ENCODE measurements at regions not wholly inside any gene's neighbourhood (a gene's known extent, or its start where the extent isn't known, plus 50 kb on each side); places are given as distances from the start of the nearest gene placed in this dataset.

- no peak for DNase-seq (ENCODE audit: low spot score)
- H3K4me2 ChIP-seq (ENCODE audit: low read depth, low read length), result no peak overlapping the region
- H3K9me3 ChIP-seq (ENCODE audit: low read length), result no peaks in the 10 kb centered on the region
- intact Hi-C loops (cut with micrococcal nuclease; ENCODE audit: unreplicated experiment) (no loop called here), in situ Hi-C loops (cut with HindIII; ENCODE audit: extremely low pct_ligation_motif_present, low pct_unique_long_range_greater_than_20kb) (no loop called here)
- ATAC-seq, result no peak
- H4K20me1 ChIP-seq (ENCODE audit: insufficient read depth, low read length), result 0 out of 2 replicates have a peak, but pooled peaks cover 2% of the 10 kb centered on the region
- no peak overlapping the region for H3K9ac ChIP-seq (ENCODE audit: insufficient read depth, low read depth, low read length)
- H2AFZ ChIP-seq (ENCODE audit: low read length), result no peak overlapping the region
- CTCF ChIA-PET (ENCODE audit: low intra/inter-chr PET ratio, low total read pairs), result no interaction called here
- no peaks in the 10 kb centered on the region for H3K4me1 ChIP-seq (ENCODE audit: insufficient read depth, low read length)
- BruUV-seq (replicated peaks), result no TSS peak
- no peak for FAIRE-seq
- H3K27ac ChIP-seq (ENCODE audit: extremely low read length, insufficient read depth, low read length), result no peak overlapping the region
- no peaks in the 10 kb centered on the region for H3K36me3 ChIP-seq (replicated peaks in 1 of 2; ENCODE audit: control insufficient read depth in 1 of 2, insufficient read depth in 2 of 2, low read length in 2 of 2)
- POLR2A ChIA-PET, result no interaction called here
- no peak overlapping the region for H3K4me3 ChIP-seq (replicated peaks in 1 of 3; ENCODE audit: insufficient read depth in 1 of 3, low read depth in 2 of 3, low read length in 3 of 3)
- TF ChIP-seq MAFG (CRISPR knock-in tag; IDR thresholded peaks at IDR 0.05) (no peak), MNT (IDR thresholded peaks at IDR 0.05) (peak; percentile 77), XBP1 (CRISPR knock-in tag; IDR thresholded peaks at IDR 0.05) (no peak), MAFK (conservative IDR thresholded peaks at IDR 0.05 in 1 of 2, IDR thresholded peaks at IDR 0.05 in 1 of 2; ENCODE audit: low read length in 2 of 2) (peak in 1 of 2 experiments; percentile 17; a peak in 1 of 4 replicates)
- H3K27me3 ChIP-seq (ENCODE audit: control insufficient read depth in 1 of 2, insufficient read depth in 2 of 2, low read length in 2 of 2), result peaks cover 1 to 19% of the 10 kb centered on the region in 2 experiments; a peak in 2 of 5 replicates
- no peaks in the 10 kb centered on the region for H3K79me2 ChIP-seq (ENCODE audit: insufficient read depth, low read length)
- WGBS (ENCODE audit: low lambda C conversion rate), result 23% methylated on average over 15 of the region's 17 CpGs
Observed at GRCh38 chr22:49527611-49528419, 299.9 kb downstream of the BRD1 start.

GRCh38 chr22:49525801-49526535, 301.7 kb downstream of the BRD1 start:
- Histone ChIP-seq H4K20me1 (ENCODE audit: insufficient read depth, low read length) (0 out of 2 replicates have a peak, but pooled peaks cover 2% of the 10 kb centered on the region), H3K4me2 (ENCODE audit: low read depth, low read length) (no peak overlapping the region), H3K36me3 (replicated peaks in 1 of 2; ENCODE audit: control insufficient read depth in 1 of 2, insufficient read depth in 2 of 2, low read length in 2 of 2) (no peaks in the 10 kb centered on the region), H3K27ac (ENCODE audit: extremely low read length, insufficient read depth, low read length) (no peak overlapping the region), H3K4me3 (replicated peaks in 1 of 3; ENCODE audit: insufficient read depth in 1 of 3, low read depth in 2 of 3, low read length in 3 of 3) (no peak overlapping the region), H3K9me3 (ENCODE audit: low read length) (no peaks in the 10 kb centered on the region), H3K4me1 (ENCODE audit: insufficient read depth, low read length) (no peaks in the 10 kb centered on the region), H3K9ac (ENCODE audit: insufficient read depth, low read depth, low read length) (no peak overlapping the region), H3K79me2 (ENCODE audit: insufficient read depth, low read length) (no peaks in the 10 kb centered on the region), H3K27me3 (ENCODE audit: control insufficient read depth in 1 of 2, insufficient read depth in 2 of 2, low read length in 2 of 2) (peaks cover 1 to 24% of the 10 kb centered on the region in 2 experiments; a peak in 2 of 5 replicates), H2AFZ (ENCODE audit: low read length) (no peak overlapping the region)
- no peak for DNase-seq (ENCODE audit: low spot score)
- FAIRE-seq, result no peak
- in situ Hi-C loops (cut with HindIII; ENCODE audit: extremely low pct_ligation_motif_present, low pct_unique_long_range_greater_than_20kb) (no loop called here), intact Hi-C loops (cut with micrococcal nuclease; ENCODE audit: unreplicated experiment) (no loop called here)
- CTCF ChIA-PET (ENCODE audit: low intra/inter-chr PET ratio, low total read pairs), result no interaction called here
- ATAC-seq, result no peak
- BruUV-seq (replicated peaks), result no TSS peak
- POLR2A ChIA-PET, result no interaction called here
- no peak for TF ChIP-seq ZNF597 (CRISPR knock-in tag; IDR thresholded peaks at IDR 0.05)
- no peak for TF ChIP-seq ESRRA (CRISPR knock-in tag; IDR thresholded peaks at IDR 0.05; ENCODE audit: low read depth)
- no peak for TF ChIP-seq ZNF34 (CRISPR knock-in tag; IDR thresholded peaks at IDR 0.05; ENCODE audit: borderline replicate concordance)
- no peak for TF ChIP-seq BATF2 (CRISPR knock-in tag; IDR thresholded peaks at IDR 0.05)
- no peak for TF ChIP-seq CTCF (CRISPR knock-in tag; IDR thresholded peaks at IDR 0.05)
- 28% methylated on average over 8 of the region's 14 CpGs for WGBS (ENCODE audit: low lambda C conversion rate)

Data from HepG2 (cell line).